H9 (cell line): ENCODE measurements at regions not wholly inside any gene's neighbourhood (a gene's known extent, or its start where the extent isn't known, plus 50 kb on each side); places are given as distances from the start of the nearest gene placed in this dataset.

Experiments
- DNase-seq: peaks from one replicate; pipeline ENCODE4 v3.0.0-alpha.2; 2017
- H2AFZ ChIP-seq: one replicate; pipeline ENCODE4 v1.6.1; 2013; ENCODE audit warnings: mild to moderate bottlenecking, low read length, control low read depth, moderate library complexity
- H2AK5ac ChIP-seq: 2 replicates; pipeline ENCODE4 v1.6.1; 2013; ENCODE audit warnings: low read length, control low read depth, mixed read lengths; ENCODE audit not compliant: insufficient read length
- H2BK120ac ChIP-seq: one replicate; pipeline ENCODE4 v1.6.1; 2013; ENCODE audit warnings: low read depth, mild to moderate bottlenecking, low read length, control low read depth, inconsistent platforms; ENCODE audit not compliant: poor library complexity, severe bottlenecking
- H2BK12ac ChIP-seq: 2 replicates; pipeline ENCODE4 v1.6.1; 2013; ENCODE audit warnings: low read length, control low read depth, mixed read lengths, low read depth; ENCODE audit not compliant: insufficient read length
- H2BK15ac ChIP-seq: 2 replicates; pipeline ENCODE4 v1.6.1; 2013; ENCODE audit warnings: low read depth, low read length, control low read depth
- H2BK20ac ChIP-seq: one replicate; pipeline ENCODE4 v1.6.1; 2013; ENCODE audit warnings: low read depth, mild to moderate bottlenecking, low read length, control low read depth, inconsistent platforms; ENCODE audit not compliant: poor library complexity, severe bottlenecking
- H2BK5ac ChIP-seq: 2 replicates; pipeline ENCODE4 v1.6.1; 2013; ENCODE audit warnings: low read length, control low read depth, mixed read lengths; ENCODE audit not compliant: insufficient read length
- H3K14ac ChIP-seq: 2 replicates; pipeline ENCODE4 v1.6.1; 2013; ENCODE audit warnings: low read length, control low read depth; ENCODE audit not compliant: insufficient read depth
- H3K18ac ChIP-seq: 2 replicates; pipeline ENCODE4 v1.6.1; 2013; ENCODE audit warnings: low read depth, mild to moderate bottlenecking, mixed read lengths, low read length, control low read depth; ENCODE audit not compliant: insufficient read length
- H3K23ac ChIP-seq: 2 replicates; pipeline ENCODE4 v1.6.1; 2013; ENCODE audit warnings: low read length, control low read depth, mixed read lengths, low read depth; ENCODE audit not compliant: insufficient read length
- H3K23me2 ChIP-seq: 2 replicates; pipeline ENCODE4 v1.6.1; 2013; ENCODE audit warnings: low read depth, mild to moderate bottlenecking, mixed read lengths, low read length, control low read depth; ENCODE audit not compliant: insufficient read length, poor library complexity, severe bottlenecking
- H3K27ac ChIP-seq: 2 replicates; pipeline ENCODE4 v1.5.1; 2013; ENCODE audit warnings: low read length, control low read depth, mixed read lengths, low read depth; ENCODE audit not compliant: insufficient read length
- H3K27me3 ChIP-seq: 2 replicates; pipeline ENCODE4 v1.6.1; 2013; ENCODE audit warnings: low read length, control low read depth, inconsistent platforms; ENCODE audit not compliant: insufficient read depth
- H3K4ac ChIP-seq: 2 replicates; pipeline ENCODE4 v1.6.1; 2013; ENCODE audit warnings: low read depth, mild to moderate bottlenecking, control low read depth, inconsistent platforms, low read length, moderate library complexity
- H3K4me1 ChIP-seq: 2 replicates; pipeline ENCODE4 v1.6.1; 2013; ENCODE audit warnings: low read length, control low read depth, inconsistent platforms; ENCODE audit not compliant: insufficient read depth
- H3K4me2 ChIP-seq: 2 replicates; pipeline ENCODE4 v1.6.1; 2013; ENCODE audit warnings: low read length, control low read depth, mixed read lengths; ENCODE audit not compliant: insufficient read length, insufficient read depth
- H3K56ac ChIP-seq: 2 replicates; pipeline ENCODE4 v1.6.1; 2013; ENCODE audit warnings: low read depth, mild to moderate bottlenecking, mixed read lengths, low read length, control low read depth; ENCODE audit not compliant: insufficient read length
- H3K79me1 ChIP-seq: 2 replicates; pipeline ENCODE4 v1.6.1; 2013; ENCODE audit warnings: low read depth, mild to moderate bottlenecking, moderate library complexity, low read length, control low read depth, inconsistent platforms; ENCODE audit not compliant: insufficient read depth, poor library complexity, severe bottlenecking
- H3K79me2 ChIP-seq: 2 replicates; pipeline ENCODE4 v1.6.1; 2013; ENCODE audit warnings: low read length, control low read depth, inconsistent platforms; ENCODE audit not compliant: insufficient read depth
- H3K9ac ChIP-seq: 2 replicates; pipeline ENCODE4 v1.6.1; 2013; ENCODE audit warnings: low read length, control low read depth, mixed read lengths; ENCODE audit not compliant: insufficient read length; ENCODE audit errors: extremely low read depth
- H3K9me3 ChIP-seq: one replicate; pipeline ENCODE4 v1.6.1; 2013; ENCODE audit warnings: low read depth, low read length, inconsistent platforms; ENCODE audit not compliant: control insufficient read depth
- H3T11ph ChIP-seq: one replicate; pipeline ENCODE4 v1.6.1; 2013; ENCODE audit warnings: mild to moderate bottlenecking, low read length, control low read depth, inconsistent platforms
- H4K20me1 ChIP-seq: one replicate; pipeline ENCODE4 v1.6.1; 2013; ENCODE audit not compliant: control insufficient read depth, insufficient read length, insufficient read depth
- H4K5ac ChIP-seq: 2 replicates; pipeline ENCODE4 v1.6.1; 2013; ENCODE audit warnings: low read depth, mild to moderate bottlenecking, mixed read lengths, low read length, control low read depth; ENCODE audit not compliant: insufficient read length
- H4K8ac ChIP-seq: replicated peaks from 2 replicates; pipeline ENCODE4 v1.6.1; 2013; ENCODE audit warnings: low read length, control low read depth, mixed read lengths, low read depth; ENCODE audit not compliant: insufficient read length
- H4K91ac ChIP-seq: 2 replicates; pipeline ENCODE4 v1.6.1; 2013; ENCODE audit warnings: low read depth, mild to moderate bottlenecking, moderate library complexity, mixed read lengths, low read length, control low read depth; ENCODE audit not compliant: insufficient read length
- H3K27ac Mint-ChIP-seq, 3 experiments: 2 replicates in 2 of 3; 3 replicates in 1 of 3; pipeline ENCODE4 v1.8.0; 2020 to 2021; ENCODE audit warnings: mixed read lengths in 3 of 3, mild to moderate bottlenecking in 1 of 3, moderate library complexity in 1 of 3
- H3K27me3 Mint-ChIP-seq: 2 replicates; pipeline ENCODE4 v1.8.0; 2021; ENCODE audit warnings: low read depth, mild to moderate bottlenecking, moderate library complexity, mixed read lengths
- H3K36me3 Mint-ChIP-seq, 3 experiments: 2 replicates in 2 of 3; 3 replicates in 1 of 3; pipeline ENCODE4 v1.8.0; 2020 to 2021; ENCODE audit warnings: low read depth in 3 of 3, mixed read lengths in 3 of 3; ENCODE audit not compliant: insufficient read depth in 1 of 3
- H3K4me1 Mint-ChIP-seq, 2 experiments: 2 replicates each; pipeline ENCODE4 v1.8.0; 2020; ENCODE audit warnings: mixed read lengths in 2 of 2
- H3K4me3 Mint-ChIP-seq, 2 experiments: 2 replicates in 1 of 2; 3 replicates in 1 of 2; pipeline ENCODE4 v1.8.0; 2020 to 2021; ENCODE audit warnings: mild to moderate bottlenecking in 2 of 2, mixed read lengths in 2 of 2, moderate library complexity in 1 of 2
- H3K9me3 Mint-ChIP-seq, 2 experiments: 2 replicates in 1 of 2; 3 replicates in 1 of 2; pipeline ENCODE4 v1.8.0; 2020; ENCODE audit warnings: mild to moderate bottlenecking in 2 of 2, mixed read lengths in 2 of 2, moderate library complexity in 1 of 2
- CTCF ChIP-seq: fragments of 200-600 bp; sonication (generic); conservative IDR thresholded peaks from 3 replicates; pipeline ENCODE4 v1.8.0; 2021; ENCODE audit warnings: antibody characterized with exemption, mild to moderate bottlenecking

- Histone ChIP-seq H2BK5ac (no peak overlapping the region), H3K27me3 (no peaks in the 10 kb centered on the region), H4K91ac (no peak overlapping the region), H2BK12ac (no peak overlapping the region), H3K9me3 (no peaks in the 10 kb centered on the region), H3K4ac (no peak overlapping the region), H3K56ac (no peak overlapping the region), H3K23ac (no peak overlapping the region), H4K8ac (no peak overlapping the region), H2AK5ac (no peak overlapping the region), H3K79me1 (no peaks in the 10 kb centered on the region), H3K4me1 (peaks cover 4% of the 10 kb centered on the region; the same call in 1 of the 2 replicates), H2BK15ac (no peak overlapping the region), H2AFZ (no peak overlapping the region), H3K4me2 (no peak overlapping the region), H3K23me2 (no peaks in the 10 kb centered on the region), H3K18ac (no peak overlapping the region), H2BK120ac (no peak overlapping the region), H4K5ac (no peak overlapping the region), H3K27ac (no peak overlapping the region), H3K9ac (no peak overlapping the region), H4K20me1 (no peaks in the 10 kb centered on the region), H3T11ph (no peak overlapping the region), H3K79me2 (no peaks in the 10 kb centered on the region), H2BK20ac (no peak overlapping the region), H3K14ac (no peak overlapping the region)
- Mint-ChIP-seq H3K4me1 (peaks cover 18 to 23% of the 10 kb centered on the region in 2 experiments), H3K27ac (no peak overlapping the region), H3K36me3 (no peaks in the 10 kb centered on the region), H3K4me3 (no peak overlapping the region), H3K27me3 (no peaks in the 10 kb centered on the region), H3K9me3 (no peaks in the 10 kb centered on the region)
- TF ChIP-seq CTCF: no peak
- no peak for DNase-seq
These were observed 56.5 kb upstream of the ESRRG start for GRCh38 chr1:216779686-216780085.
